ENCODE measurements at regions not wholly inside any gene's neighbourhood (a gene's known extent, or its start where the extent isn't known, plus 50 kb on each side); places are given as distances from the start of the nearest gene placed in this dataset.

- no TSS peak for BruUV-seq (replicated peaks)
- Histone ChIP-seq H3K36me3 (ENCODE audit: insufficient read depth, low read length, poor library complexity, severe bottlenecking) (no peaks in the 10 kb centered on the region), H3K9me3 (ENCODE audit: low read depth, low read length, poor library complexity, severe bottlenecking) (no peaks in the 10 kb centered on the region), H3K27me3 (replicated peaks; ENCODE audit: insufficient read depth, low read depth, low read length, poor library complexity) (no peaks in the 10 kb centered on the region), H3K4me1 (ENCODE audit: insufficient read depth, low read length, poor library complexity, severe bottlenecking) (no peaks in the 10 kb centered on the region), H3K4me3 (ENCODE audit: low read depth, low read length, poor library complexity, severe bottlenecking) (no peak overlapping the region), H3K27ac (ENCODE audit: low read depth, low read length, poor library complexity, severe bottlenecking) (no peak overlapping the region)
- TF ChIP-seq EZH2 (IDR thresholded peaks at IDR 0.05; ENCODE audit: borderline replicate concordance, low read depth, low read length, poor library complexity, severe bottlenecking) = no peak
- TF ChIP-seq, protein P1, sequence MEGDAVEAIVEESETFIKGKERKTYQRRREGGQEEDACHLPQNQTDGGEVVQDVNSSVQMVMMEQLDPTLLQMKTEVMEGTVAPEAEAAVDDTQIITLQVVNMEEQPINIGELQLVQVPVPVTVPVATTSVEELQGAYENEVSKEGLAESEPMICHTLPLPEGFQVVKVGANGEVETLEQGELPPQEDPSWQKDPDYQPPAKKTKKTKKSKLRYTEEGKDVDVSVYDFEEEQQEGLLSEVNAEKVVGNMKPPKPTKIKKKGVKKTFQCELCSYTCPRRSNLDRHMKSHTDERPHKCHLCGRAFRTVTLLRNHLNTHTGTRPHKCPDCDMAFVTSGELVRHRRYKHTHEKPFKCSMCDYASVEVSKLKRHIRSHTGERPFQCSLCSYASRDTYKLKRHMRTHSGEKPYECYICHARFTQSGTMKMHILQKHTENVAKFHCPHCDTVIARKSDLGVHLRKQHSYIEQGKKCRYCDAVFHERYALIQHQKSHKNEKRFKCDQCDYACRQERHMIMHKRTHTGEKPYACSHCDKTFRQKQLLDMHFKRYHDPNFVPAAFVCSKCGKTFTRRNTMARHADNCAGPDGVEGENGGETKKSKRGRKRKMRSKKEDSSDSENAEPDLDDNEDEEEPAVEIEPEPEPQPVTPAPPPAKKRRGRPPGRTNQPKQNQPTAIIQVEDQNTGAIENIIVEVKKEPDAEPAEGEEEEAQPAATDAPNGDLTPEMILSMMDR (conservative IDR thresholded peaks at IDR 0.05; ENCODE audit: low read depth, low read length) = no peak
- intact Hi-C loops (cut with micrococcal nuclease; ENCODE audit: unreplicated experiment) = no loop called here
- DNase-seq (ENCODE audit: low spot score) = no peak
- ChIA-PET POLR2A (ENCODE audit: low non-redundant PET) (no interaction called here), CTCF (no interaction called here)
These were observed 188.2 kb downstream of the SIM1 start for GRCh38 chr6:100276311-100277057.

DNA sequence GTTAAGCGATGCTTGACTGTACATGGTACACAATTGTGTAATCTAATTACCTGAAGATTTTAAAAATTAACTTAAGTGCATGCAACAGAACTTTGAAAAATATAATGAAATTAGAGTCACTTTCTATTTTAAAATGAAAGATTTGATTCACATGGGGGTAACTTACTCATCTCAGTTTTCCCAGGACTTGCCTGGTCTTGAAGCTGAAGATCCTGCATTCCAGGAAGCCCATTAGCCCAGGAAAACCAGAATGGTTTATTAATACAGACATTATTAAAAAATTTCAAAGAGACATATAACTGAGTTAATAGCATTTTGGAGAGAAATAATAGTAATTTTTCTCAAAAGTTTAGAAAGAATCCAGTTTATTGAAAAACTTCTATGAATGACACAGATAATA, 190.6 kb downstream of the SIM1 start:
- CTCF ChIA-PET = no interaction called here
- no peaks in the 10 kb centered on the region for H3K9me3 ChIP-seq (ENCODE audit: low read depth, low read length, poor library complexity, severe bottlenecking)
- no peaks in the 10 kb centered on the region for H3K36me3 ChIP-seq (ENCODE audit: insufficient read depth, low read length, poor library complexity, severe bottlenecking)
- intact Hi-C loops (cut with micrococcal nuclease; ENCODE audit: unreplicated experiment) = no loop called here
- no peak for TF ChIP-seq EZH2 (IDR thresholded peaks at IDR 0.05; ENCODE audit: borderline replicate concordance, low read depth, low read length, poor library complexity, severe bottlenecking)
- TF ChIP-seq, protein P1 (conservative IDR thresholded peaks at IDR 0.05; ENCODE audit: low read depth, low read length) = no peak
- H3K27ac ChIP-seq (ENCODE audit: low read depth, low read length, poor library complexity, severe bottlenecking) = no peak overlapping the region
- no peaks in the 10 kb centered on the region for H3K27me3 ChIP-seq (replicated peaks; ENCODE audit: insufficient read depth, low read depth, low read length, poor library complexity)
- BruUV-seq (replicated peaks) = no TSS peak
- POLR2A ChIA-PET (ENCODE audit: low non-redundant PET) = no interaction called here
- DNase-seq (ENCODE audit: low spot score) = no peak
- H3K4me3 ChIP-seq (ENCODE audit: low read depth, low read length, poor library complexity, severe bottlenecking) = no peak overlapping the region
- no peaks in the 10 kb centered on the region for H3K4me1 ChIP-seq (ENCODE audit: insufficient read depth, low read length, poor library complexity, severe bottlenecking)

DNA sequence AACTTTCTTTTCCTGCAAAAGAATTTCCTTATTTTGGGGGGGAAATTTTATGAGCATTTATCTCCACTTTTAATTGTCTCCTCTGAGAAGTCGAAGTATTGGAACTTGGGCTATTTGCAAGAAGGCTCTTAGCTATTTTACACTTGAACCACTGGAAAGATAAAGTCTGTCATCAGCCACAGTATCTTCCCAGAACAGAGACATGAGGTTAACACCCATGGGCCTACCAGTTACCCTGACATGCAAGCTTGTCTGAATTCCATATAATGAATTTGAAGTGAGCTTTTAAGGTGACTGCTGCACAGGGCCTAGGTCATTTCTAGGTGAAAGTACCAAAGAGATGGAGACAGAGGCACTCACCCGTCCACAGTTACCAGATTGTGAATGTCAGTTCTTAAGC, 193.1 kb downstream of the SIM1 start:
- H3K27ac ChIP-seq (ENCODE audit: low read depth, low read length, poor library complexity, severe bottlenecking) = no peak overlapping the region
- ChIA-PET CTCF (no interaction called here), POLR2A (ENCODE audit: low non-redundant PET) (no interaction called here)
- no peak for DNase-seq (ENCODE audit: low spot score)
- intact Hi-C loops (cut with micrococcal nuclease; ENCODE audit: unreplicated experiment) = no loop called here
- no peaks in the 10 kb centered on the region for H3K27me3 ChIP-seq (replicated peaks; ENCODE audit: insufficient read depth, low read depth, low read length, poor library complexity)
- BruUV-seq (replicated peaks) = no TSS peak
- no peaks in the 10 kb centered on the region for H3K4me1 ChIP-seq (ENCODE audit: insufficient read depth, low read length, poor library complexity, severe bottlenecking)
- H3K36me3 ChIP-seq (ENCODE audit: insufficient read depth, low read length, poor library complexity, severe bottlenecking) = no peaks in the 10 kb centered on the region
- H3K9me3 ChIP-seq (ENCODE audit: low read depth, low read length, poor library complexity, severe bottlenecking) = no peaks in the 10 kb centered on the region
- H3K4me3 ChIP-seq (ENCODE audit: low read depth, low read length, poor library complexity, severe bottlenecking) = no peak overlapping the region
- no peak for TF ChIP-seq EZH2 (IDR thresholded peaks at IDR 0.05; ENCODE audit: borderline replicate concordance, low read depth, low read length, poor library complexity, severe bottlenecking)
- TF ChIP-seq, protein P1 (conservative IDR thresholded peaks at IDR 0.05; ENCODE audit: low read depth, low read length) = no peak

Data from A673 (cell line).